ENCODE measurements at regions not wholly inside any gene's neighbourhood (a gene's known extent, or its start where the extent isn't known, plus 50 kb on each side); places are given as distances from the start of the nearest gene placed in this dataset.

DNA sequence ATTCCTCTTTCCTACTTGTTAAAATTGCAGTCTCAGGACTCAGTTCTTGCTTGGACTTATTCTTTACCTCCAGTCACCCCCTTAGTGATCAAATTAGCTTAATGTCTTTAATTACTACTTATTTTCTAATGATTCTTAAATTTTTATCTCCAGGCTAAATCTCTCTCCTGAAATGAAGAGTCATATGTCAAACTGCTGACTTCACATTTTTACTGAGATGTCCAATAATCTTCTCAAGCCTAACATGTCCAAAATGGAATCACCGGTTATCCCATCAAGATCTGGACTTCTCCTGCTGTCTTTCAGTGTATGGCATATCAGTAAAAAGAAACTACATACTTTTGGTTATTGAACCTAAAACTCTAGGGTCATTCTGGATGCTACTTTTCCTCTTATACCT is 332.3 kb upstream of the HTR2C start:
- no peak overlapping the region for H3K4me2 ChIP-seq
- H3K4me1 ChIP-seq (ENCODE audit: low read depth, poor library complexity, severe bottlenecking): no peaks in the 10 kb centered on the region
- TF ChIP-seq, protein P1, sequence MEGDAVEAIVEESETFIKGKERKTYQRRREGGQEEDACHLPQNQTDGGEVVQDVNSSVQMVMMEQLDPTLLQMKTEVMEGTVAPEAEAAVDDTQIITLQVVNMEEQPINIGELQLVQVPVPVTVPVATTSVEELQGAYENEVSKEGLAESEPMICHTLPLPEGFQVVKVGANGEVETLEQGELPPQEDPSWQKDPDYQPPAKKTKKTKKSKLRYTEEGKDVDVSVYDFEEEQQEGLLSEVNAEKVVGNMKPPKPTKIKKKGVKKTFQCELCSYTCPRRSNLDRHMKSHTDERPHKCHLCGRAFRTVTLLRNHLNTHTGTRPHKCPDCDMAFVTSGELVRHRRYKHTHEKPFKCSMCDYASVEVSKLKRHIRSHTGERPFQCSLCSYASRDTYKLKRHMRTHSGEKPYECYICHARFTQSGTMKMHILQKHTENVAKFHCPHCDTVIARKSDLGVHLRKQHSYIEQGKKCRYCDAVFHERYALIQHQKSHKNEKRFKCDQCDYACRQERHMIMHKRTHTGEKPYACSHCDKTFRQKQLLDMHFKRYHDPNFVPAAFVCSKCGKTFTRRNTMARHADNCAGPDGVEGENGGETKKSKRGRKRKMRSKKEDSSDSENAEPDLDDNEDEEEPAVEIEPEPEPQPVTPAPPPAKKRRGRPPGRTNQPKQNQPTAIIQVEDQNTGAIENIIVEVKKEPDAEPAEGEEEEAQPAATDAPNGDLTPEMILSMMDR (conservative IDR thresholded peaks at IDR 0.05; ENCODE audit: low read depth, low read length): no peak
- H3K27me3 ChIP-seq (ENCODE audit: insufficient read depth, low read depth): no peaks in the 10 kb centered on the region
- no peak overlapping the region for H3K9ac ChIP-seq
- no peaks in the 10 kb centered on the region for H3K36me3 ChIP-seq (ENCODE audit: insufficient read depth)
- no peak overlapping the region for H2AFZ ChIP-seq (ENCODE audit: low read depth)
- H3K27ac ChIP-seq: no peak overlapping the region
- H4K20me1 ChIP-seq (ENCODE audit: insufficient read depth): no peaks in the 10 kb centered on the region
- no peaks in the 10 kb centered on the region for H3K79me2 ChIP-seq (ENCODE audit: insufficient read depth, low read depth)
- H3K4me3 ChIP-seq (IDR thresholded peaks at IDR 0.05; ENCODE audit: insufficient read depth, low read depth, low read length): no peak overlapping the region

GRCh38 chrX:114221445-114221844 is 362.4 kb upstream of the HTR2C start:
- H3K4me1 ChIP-seq (ENCODE audit: low read depth, poor library complexity, severe bottlenecking): no peaks in the 10 kb centered on the region
- no peaks in the 10 kb centered on the region for H3K79me2 ChIP-seq (ENCODE audit: insufficient read depth, low read depth)
- no peak overlapping the region for H3K27ac ChIP-seq
- no peak overlapping the region for H2AFZ ChIP-seq (ENCODE audit: low read depth)
- no peaks in the 10 kb centered on the region for H4K20me1 ChIP-seq (ENCODE audit: insufficient read depth)
- H3K4me2 ChIP-seq: no peak overlapping the region
- H3K27me3 ChIP-seq (ENCODE audit: insufficient read depth, low read depth): no peaks in the 10 kb centered on the region
- TF ChIP-seq, protein P1 (conservative IDR thresholded peaks at IDR 0.05; ENCODE audit: low read depth, low read length): no peak
- H3K36me3 ChIP-seq (ENCODE audit: insufficient read depth): no peaks in the 10 kb centered on the region
- no peak overlapping the region for H3K4me3 ChIP-seq (IDR thresholded peaks at IDR 0.05; ENCODE audit: insufficient read depth, low read depth, low read length)
- H3K9ac ChIP-seq: no peak overlapping the region

DNA sequence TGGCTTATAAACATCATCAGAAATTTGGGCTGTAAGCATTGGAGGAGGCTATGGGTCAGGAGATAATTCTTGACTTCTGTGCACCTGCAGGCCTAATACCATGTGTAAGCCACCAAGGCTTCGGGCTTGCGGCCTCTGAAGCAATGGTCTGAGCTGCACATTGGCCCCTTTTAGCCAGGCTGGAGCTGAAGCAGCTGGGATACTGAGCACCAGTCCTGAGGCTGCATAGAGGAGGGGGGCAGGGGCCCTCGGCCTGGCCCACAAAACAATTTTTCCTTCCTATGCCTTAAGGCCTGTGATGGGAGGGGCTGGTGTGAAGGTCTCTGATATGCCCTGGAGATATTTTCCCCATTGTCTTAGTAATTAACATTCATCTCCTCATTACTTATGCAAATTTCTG is 373.0 kb upstream of the HTR2C start:
- no peaks in the 10 kb centered on the region for H3K4me1 ChIP-seq (ENCODE audit: low read depth, poor library complexity, severe bottlenecking)
- no peak overlapping the region for H3K27ac ChIP-seq
- H3K79me2 ChIP-seq (ENCODE audit: insufficient read depth, low read depth): no peaks in the 10 kb centered on the region
- H3K4me2 ChIP-seq: no peak overlapping the region
- no peaks in the 10 kb centered on the region for H4K20me1 ChIP-seq (ENCODE audit: insufficient read depth)
- H3K27me3 ChIP-seq (ENCODE audit: insufficient read depth, low read depth): no peaks in the 10 kb centered on the region
- no peak overlapping the region for H3K9ac ChIP-seq
- H3K36me3 ChIP-seq (ENCODE audit: insufficient read depth): no peaks in the 10 kb centered on the region
- no peak overlapping the region for H2AFZ ChIP-seq (ENCODE audit: low read depth)
- TF ChIP-seq, protein P1 (conservative IDR thresholded peaks at IDR 0.05; ENCODE audit: low read depth, low read length): no peak
- no peak overlapping the region for H3K4me3 ChIP-seq (IDR thresholded peaks at IDR 0.05; ENCODE audit: insufficient read depth, low read depth, low read length)

DNA sequence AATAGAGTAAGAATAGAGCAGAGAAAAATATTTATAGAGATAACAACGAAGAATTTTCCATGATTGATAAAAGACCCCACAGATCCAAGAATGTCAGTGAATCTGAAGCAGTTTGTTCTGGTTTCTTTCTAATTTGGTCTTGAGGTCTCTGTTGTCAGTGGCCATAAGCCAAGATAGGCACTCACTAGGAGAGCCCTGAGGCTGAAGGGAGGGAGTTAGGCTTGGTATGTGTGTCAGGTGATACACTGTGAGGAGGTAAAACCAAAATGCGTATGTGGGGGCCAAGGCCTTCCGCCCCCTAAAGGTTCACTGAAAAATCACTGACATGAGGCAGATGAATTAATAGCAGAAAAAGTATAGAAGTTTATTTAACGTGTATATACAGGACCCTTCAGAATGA is 382.3 kb upstream of the HTR2C start:
- H3K4me3 ChIP-seq (IDR thresholded peaks at IDR 0.05; ENCODE audit: insufficient read depth, low read depth, low read length): no peak overlapping the region
- H3K36me3 ChIP-seq (ENCODE audit: insufficient read depth): no peaks in the 10 kb centered on the region
- TF ChIP-seq, protein P1 (conservative IDR thresholded peaks at IDR 0.05; ENCODE audit: low read depth, low read length): no peak
- no peak overlapping the region for H3K27ac ChIP-seq
- no peaks in the 10 kb centered on the region for H3K79me2 ChIP-seq (ENCODE audit: insufficient read depth, low read depth)
- H3K4me1 ChIP-seq (ENCODE audit: low read depth, poor library complexity, severe bottlenecking): no peaks in the 10 kb centered on the region
- no peak overlapping the region for H3K4me2 ChIP-seq
- no peaks in the 10 kb centered on the region for H4K20me1 ChIP-seq (ENCODE audit: insufficient read depth)
- no peak overlapping the region for H3K9ac ChIP-seq
- no peak overlapping the region for H2AFZ ChIP-seq (ENCODE audit: low read depth)
- no peaks in the 10 kb centered on the region for H3K27me3 ChIP-seq (ENCODE audit: insufficient read depth, low read depth)

DNA sequence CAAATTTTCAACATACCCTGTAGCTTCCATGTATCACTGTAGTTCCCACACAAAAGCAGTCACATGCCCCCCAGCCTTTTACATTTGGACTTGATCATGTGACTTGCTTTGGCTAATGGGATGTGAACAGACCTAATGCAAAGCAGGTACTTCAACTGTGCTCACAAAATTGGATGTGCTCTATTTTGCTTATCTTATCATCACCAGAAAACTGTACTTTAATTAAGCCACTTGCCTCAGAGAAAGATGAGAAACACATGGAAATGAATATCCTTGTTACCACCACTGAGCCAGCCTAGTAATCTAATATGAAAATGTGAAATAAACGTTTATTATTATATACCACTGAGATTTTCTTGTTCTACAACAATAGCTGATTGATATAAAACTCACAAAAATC is 402.7 kb upstream of the HTR2C start:
- TF ChIP-seq, protein P1 (conservative IDR thresholded peaks at IDR 0.05; ENCODE audit: low read depth, low read length): no peak
- Histone ChIP-seq H3K27ac (no peak overlapping the region), H3K36me3 (ENCODE audit: insufficient read depth) (no peaks in the 10 kb centered on the region), H3K4me1 (ENCODE audit: low read depth, poor library complexity, severe bottlenecking) (no peaks in the 10 kb centered on the region), H3K27me3 (ENCODE audit: insufficient read depth, low read depth) (no peaks in the 10 kb centered on the region), H3K9ac (no peak overlapping the region), H3K4me2 (no peak overlapping the region), H3K4me3 (IDR thresholded peaks at IDR 0.05; ENCODE audit: insufficient read depth, low read depth, low read length) (no peak overlapping the region), H3K79me2 (ENCODE audit: insufficient read depth, low read depth) (no peaks in the 10 kb centered on the region), H4K20me1 (ENCODE audit: insufficient read depth) (no peaks in the 10 kb centered on the region), H2AFZ (ENCODE audit: low read depth) (no peak overlapping the region)
